ENCODE measurements at regions not wholly inside any gene's neighbourhood (a gene's known extent, or its start where the extent isn't known, plus 50 kb on each side); places are given as distances from the start of the nearest gene placed in this dataset.
"Not testable (repeated sequence)": the region's sequence is repeated elsewhere in the genome, so short reads cannot be mapped to it uniquely, and the experiment has no call there.

DNA sequence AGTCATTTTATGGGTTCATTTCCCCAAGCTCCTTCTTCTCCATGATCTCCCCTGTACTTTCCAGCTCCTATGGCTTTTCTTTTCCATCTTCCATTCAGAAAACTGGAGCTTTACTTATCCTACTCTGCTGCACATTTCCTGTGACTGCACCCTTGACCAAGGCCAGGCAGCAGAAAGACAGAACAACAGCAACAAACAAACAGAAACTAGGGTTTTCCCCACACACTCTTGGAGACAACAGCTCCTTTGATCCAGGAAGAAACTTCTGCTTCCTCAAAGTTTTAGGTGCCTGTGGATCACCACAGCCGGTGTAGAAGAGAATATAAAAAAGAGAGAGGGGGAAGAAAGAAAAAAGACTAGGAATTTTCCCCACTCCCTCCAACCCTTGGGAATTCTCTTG lies 342.3 kb upstream of the CFAP20DC start:
- no peak for DNase-seq

DNA sequence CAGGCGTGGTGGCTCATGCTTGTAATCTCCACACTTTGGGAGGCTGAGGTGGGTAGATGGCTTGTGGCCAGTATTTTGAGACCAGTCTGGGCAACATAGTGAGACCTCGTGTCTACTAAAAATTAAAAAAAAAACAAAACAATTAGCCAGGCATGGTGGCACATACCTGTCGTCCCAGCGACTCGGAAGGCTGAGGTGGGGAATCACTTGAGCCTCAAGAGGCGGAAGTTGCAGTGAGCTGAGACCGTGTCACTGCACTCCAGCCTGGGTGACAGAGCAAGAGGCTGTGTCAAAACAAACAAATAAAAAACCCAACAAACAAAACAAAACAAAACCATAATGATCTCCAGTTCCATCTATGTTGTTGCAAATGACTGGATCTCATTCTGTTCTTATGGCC lies 341.3 kb upstream of the CFAP20DC start:
- DNase-seq, result no peak

DNA sequence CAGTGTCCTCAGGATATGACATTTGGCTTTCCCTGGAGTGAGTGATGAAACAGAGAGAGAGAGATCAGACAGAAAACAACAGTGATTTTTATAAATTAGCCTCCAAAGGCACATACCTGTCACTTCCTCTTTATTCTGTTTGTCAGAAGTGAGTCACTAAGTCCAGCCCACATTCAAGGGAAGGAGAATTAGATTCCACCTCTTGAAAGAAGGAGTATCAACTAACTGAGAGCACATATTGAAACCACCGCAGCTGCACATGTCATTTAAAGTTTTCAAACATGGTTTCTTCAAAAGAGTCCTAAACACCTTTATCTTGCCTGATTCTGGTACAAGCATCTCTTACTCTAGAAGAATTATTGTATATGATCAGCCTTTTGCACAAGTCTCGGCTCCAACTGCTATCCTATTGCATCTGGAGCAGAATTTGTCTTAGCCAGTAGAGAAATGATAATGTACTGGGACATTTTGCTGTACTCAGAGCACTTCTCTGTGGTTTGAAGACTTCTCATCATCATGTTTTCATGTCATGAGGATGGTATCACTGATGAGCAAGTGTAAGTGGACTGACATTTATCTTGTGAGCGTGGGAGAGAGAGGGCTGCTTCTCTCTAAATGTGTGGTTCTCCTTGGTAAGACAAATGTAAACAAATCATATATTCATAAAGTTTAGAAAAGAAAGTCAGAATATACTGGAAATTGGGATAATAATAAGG lies 338.9 kb upstream of the CFAP20DC start:
- DNase-seq, result no peak

DNA sequence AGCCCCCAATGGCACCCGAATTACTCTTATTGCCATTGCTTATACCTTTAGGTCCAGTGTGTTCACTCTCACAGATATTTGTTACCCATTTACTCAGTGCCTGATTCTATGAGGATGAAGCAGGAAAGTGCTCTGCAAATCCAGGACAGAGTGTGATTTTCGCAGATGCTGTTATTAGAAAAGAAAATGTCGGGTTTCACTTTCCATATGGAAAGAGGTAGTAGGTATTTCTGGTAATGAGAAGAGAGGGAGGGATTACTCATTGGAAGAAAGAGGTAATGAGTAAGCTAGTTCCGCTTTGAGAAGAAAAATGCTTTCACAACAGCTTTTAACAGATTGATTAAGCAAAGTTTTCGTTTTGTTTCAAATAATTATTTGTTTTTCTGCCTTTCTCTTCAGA lies 336.3 kb upstream of the CFAP20DC start:
- no peak for DNase-seq

DNA sequence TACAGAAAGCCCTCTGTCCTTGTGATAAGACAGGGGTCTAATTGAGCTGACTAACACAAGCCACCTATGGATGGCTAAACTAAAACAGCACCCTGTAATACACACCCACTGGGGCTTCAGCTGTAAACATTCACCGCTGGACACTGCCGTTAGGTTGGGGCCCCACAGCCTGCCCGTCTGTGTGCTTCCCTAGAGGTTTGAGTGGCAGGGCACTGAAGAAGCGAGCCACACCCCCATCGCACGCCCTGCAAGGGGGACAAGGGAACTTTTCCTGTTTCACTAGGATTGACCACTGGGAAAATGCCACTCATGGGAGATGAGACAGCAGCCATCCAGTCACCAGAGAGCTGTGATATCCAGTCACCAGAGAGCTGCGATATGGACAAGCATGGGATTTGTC lies 335.7 kb upstream of the CFAP20DC start:
- DNase-seq, result no peak

DNA sequence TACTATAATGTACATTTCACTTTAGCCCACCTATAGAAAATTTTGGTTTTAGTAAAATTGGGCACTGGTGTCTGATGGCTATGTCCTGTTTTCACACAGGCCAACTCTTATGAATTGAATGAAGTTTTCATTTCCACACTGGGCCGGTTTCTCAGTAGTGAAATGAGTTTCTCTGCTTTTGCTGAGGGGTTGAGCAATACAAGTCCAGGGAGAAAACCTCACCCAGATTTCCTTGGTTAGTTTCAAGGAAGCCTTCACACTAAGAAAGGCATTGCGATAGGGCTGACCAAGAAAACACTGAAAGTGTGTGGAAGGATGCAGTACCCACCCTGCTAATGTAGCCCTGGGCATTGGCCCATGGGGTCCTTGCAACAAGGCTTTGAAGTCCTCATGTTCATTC lies 331.5 kb upstream of the CFAP20DC start:
- DNase-seq, result no peak

DNA sequence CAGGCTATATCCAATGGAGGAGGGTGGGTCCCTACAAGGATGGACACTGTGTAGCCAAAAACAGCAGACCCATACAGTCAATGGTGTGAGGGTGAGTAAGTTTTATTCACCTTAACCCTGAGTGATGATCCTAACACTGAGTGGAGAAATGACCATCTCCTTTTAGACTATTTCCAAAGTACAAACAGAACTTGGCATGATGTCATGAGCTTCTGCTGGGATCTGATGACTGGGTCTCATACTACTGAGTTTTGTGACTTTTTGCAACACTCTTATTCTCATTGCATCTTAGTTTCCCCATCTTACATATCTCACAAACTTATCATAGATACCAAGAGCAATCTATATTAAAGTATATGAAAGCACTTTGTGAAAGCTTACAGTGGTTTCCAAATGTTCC lies 330.3 kb upstream of the CFAP20DC start:
- no peak for DNase-seq

DNA sequence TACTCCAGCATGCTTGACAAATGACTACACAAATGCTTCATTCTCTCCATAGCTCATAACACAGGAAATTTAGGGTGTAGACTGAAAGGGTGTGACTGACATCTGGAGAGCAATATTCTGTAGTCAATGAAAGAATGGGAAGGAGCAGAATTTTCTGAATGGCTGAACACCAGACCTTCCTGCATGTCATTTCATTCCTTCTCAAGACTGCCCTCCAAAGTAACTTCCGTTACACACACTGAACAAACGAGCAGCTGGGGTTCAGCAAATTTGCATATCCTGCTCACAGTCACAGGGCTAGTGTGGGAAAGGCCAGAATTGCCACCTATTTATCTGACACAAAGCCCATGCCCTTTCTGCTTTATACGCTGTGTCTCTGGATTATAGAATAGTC lies 325.0 kb upstream of the CFAP20DC start:
- DNase-seq, result no peak

DNA sequence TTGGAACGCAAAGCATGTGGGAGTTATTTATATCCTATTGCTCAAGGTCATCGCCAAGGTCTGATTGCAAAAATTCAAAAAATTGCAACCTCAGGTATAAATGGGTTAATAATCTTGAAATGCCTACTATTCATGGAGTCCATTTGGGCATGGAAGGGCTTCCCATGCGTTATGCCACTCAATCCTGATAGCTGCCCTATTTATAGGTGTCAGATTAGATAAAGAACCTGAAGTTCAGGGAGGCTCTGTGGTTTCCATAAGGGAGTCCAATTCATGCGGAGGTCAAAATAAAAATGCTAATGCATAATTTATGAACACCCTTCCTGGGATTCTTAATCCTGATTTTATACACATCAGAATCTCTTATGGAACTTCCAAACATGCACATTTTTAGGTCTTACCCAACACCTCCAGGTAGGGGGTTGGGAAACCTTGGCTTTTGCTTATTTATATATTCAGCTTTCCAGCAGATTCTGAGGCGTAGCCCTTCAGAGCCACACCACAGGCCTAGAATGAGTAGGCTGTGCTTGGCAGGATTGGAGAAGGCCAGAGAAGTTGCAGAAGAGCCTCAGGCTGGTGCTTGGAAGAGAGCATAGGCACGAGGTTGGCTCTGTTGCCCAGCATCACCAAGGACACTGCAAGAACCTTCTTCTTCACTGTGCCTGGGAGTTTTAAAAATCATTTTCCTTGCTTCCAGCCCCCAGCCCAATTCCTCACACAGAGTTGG lies 324.4 kb upstream of the CFAP20DC start:
- no peak for DNase-seq

DNA sequence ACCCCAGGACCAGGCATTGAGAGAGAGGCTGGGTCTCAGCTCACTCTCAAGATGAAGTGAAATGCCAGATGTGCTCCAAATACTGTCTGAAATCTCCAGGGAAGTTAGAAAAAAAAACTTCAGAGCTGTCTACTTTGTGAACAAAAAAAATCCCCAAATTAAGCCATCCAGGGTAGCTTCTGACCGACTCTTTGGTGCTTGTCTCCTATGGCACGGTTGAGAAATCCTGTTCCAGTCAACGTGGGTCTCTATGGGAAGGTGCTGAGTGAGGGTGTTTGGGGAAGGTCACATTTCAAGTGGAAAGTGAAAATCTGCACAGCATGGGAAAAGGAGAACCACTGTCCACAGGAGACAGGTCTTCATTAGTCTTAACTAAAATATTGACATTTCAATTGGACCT lies 322.5 kb upstream of the CFAP20DC start:
- no peak for DNase-seq

DNA sequence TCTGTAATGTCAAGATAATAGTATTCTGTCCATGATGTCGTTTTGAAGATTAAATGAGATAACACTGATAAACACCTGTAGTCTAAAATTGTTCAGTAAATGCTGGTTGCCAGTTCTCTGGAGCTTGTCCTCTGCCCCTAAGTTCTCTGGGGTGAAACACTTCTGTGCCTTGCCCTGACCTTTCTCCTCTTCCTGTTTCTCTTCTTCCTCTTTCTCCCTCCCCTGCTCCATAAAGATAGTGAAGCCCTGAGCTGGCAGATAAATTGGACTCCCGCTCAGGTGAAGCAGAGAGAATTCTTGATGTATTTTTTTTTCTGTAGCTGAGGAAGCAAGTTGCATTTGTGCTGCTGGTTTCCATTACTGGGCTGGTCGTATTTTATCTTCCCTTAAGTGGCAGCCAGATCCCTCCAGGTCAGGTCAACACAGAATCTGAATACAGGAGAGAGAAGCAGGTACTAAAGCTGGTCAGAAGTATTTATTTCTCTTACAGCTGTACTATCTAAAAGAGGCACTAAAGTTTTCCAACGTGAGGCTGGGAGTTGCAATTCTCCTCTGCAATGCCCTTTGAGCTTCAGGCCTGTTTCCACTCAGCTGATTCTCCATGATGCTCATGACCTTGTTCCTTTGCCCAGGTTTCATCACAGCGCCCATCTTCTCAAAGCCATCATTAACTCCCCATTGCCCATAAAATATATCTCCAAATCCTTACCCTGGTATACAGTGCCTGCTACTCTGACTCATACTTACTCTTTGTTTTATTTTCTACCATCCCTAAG lies 319.3 kb upstream of the CFAP20DC start:
- DNase-seq, result no peak

DNA sequence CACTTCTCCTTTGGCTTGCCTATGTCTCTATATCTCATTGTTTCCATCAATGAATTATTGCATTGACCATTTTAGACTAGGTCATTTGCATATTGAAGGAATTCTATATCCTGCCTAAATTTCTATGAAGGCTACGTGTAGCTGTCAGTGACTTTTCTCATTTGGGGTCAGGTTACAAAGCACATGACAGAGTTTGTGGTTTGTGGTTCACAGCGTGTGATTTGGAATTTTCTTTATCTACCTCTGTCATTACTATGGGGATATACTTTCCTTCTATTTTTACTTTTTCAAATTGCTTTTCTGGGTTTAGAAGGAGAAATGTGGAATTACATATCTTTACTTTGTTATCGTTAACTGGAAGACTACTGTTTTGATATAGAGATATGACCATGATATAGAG lies 317.3 kb upstream of the CFAP20DC start:
- DNase-seq, result no peak

DNA sequence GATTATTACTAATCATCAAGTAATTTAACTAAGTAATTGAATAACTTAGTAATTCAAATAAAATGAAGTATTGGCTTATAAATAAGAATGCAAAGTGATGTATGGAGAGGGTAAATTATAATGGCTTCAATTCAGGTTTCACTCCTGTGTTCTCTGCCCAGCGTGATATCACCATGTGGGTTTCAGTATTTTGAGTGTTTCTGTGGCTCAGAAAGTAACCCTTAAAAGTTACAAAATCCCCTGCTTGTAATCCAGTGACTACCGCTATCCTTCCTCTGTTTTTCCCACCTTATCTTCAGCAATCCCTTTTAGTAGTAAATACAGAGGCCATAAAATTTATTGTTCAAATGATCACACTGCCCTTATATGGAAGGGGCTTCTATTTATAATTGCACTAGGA lies 316.4 kb upstream of the CFAP20DC start:
- DNase-seq, result no peak

DNA sequence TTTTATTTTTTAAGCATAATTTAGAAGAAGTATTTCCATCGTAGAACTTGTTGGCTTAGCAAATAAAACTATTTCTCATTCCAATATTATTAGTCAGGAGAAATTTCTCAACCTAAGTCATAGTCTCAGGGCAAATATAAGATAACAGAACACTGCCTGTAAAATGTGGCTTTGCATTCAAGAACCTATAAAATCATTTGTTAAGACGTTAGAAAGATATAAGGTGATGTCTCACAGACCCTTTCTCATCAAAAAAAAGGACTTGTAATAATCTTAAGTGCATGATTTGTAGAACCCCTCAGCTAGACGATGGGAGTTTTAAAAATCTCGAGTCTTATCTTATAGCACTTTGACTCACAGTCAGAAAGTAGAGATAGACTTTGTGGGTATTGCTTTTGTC lies 314.7 kb upstream of the CFAP20DC start:
- no peak for DNase-seq

DNA sequence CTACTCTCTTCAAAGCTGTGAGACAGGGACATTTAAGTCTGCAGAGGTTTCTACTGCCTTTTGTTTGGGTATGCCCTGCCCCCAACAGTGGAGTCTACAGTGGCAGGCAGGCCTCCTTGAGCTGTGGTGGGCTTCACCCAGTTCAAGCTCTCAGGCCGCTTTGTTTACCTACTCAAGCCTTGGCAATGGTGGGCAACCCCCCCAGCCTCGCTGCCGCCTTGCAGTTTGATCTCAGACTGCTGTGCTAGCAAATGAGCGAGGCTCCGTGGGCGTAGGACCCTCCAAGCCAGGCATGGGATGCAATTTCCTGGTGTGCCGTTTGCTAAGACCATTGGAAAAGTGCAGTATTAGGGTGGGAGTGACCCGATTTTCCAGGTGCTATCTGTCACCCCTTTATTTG lies 310.5 kb upstream of the CFAP20DC start:
- not testable (repeated sequence) for DNase-seq

DNA sequence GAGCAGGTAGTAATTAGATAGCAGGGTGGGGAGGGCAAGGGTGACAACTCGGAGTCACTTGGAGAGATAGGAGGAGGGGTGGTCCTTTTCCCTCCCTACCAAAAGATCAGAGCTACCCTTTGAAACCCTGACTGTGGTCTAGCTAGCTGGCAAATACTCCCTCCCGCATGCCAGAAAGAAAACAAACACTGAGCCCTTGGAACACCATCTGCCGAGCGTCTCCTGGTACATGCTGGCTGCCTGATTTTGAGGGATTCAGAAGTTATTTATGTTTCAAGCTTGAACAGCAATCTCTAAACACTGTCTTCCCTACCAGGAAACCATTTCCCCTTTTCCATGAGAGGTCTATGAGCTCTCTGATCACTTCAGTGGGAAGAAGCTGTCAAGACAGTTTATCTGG lies 291.6 kb upstream of the CFAP20DC start:
- DNase-seq, result no peak

DNA sequence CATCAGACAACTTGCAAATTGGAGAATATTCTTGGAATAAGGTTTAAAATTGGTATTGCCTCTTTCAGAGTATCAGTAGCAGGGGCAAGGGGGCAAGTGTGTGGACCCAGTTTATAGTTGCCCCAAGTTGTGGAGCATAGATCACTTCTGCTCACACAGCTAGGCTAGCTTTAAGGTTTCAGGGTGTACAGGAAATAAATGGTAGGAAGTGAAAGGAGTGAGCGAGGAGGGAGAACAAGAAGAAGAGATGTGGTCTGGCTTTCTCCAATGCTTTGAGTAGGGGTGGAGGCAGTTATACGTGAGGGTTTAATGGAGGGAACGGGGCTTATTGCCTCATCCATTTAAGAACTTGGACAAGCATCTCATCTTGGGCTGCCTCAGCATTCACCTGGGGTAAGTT lies 290.0 kb upstream of the CFAP20DC start:
- no peak for DNase-seq

DNA sequence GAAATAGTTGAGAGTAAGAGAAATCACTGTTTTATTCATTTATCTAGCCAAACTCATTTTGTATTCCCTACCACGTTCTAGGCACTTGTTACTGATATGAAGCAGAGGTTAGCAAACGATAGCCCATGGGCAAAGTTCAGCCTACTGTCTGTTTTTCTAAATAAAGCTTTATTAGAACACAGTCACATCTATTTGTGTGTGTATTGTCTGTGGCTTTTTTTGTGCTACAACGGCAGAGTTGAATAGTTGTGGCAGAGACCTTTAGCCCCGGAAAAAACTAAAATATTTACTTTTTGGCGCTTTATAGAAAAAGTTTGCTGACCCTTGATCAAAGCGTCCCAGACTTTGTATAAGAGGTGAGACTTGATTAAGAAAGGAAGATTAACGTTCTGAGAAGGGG lies 289.1 kb upstream of the CFAP20DC start:
- no peak for DNase-seq

DNA sequence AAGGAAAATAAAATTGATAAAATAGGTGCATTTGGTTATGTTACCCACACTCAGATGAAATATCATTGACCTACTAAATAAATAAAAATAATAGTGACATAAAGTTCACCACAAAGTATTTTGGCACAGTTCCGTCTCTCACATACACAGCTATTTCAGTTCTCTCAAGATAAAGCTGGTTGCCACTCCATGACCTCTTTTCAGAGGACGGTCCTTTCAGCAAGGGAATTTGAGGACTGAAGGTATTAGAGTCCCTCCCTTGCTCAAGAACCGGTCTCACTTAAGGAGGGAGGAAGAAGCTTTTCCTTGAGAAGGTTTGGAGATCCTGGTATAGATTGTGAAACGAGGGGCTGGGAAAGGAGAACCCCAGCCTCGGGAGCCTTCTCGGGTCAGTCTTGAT lies 285.5 kb upstream of the CFAP20DC start:
- no peak for DNase-seq

DNA sequence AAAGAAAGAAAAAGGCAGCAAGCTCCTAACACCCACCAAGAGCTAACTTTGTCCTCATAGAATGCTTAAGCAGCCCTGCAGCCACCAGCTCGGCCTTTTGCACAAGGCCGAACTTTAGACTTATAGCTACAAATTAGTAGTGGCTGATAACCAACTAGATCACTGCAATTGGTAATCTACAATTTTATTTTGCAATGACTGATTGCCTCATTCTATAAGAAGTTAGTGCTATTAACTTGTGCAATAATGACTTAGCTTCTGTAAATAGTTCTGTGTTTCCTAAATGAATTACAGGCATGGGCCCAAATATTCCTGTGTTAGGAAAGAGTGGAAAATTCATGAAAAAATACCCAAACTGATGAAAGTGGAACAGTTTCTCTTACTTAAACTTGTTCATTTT lies 284.8 kb upstream of the CFAP20DC start:
- no peak for DNase-seq

DNA sequence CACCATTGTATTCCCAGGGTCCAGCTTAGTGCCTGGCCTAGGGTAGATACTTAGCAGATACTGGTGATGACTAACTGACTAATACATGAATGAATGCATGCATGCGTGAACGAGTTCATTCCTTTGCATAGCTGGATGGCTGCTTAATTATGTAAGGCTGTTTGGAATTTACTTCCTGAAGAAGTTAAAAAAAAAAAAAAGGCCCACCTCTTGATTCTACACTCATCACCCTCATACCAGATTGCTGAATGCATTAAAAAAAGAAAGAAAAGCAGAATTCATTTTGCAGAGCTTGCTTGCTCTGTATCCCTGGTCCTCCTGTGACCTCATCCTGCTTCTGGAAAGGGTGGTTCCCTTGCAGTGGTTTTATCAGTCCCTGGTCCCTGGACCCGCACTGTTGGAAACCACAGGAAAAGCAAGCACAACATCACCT lies 277.6 kb upstream of the CFAP20DC start:
- no peak for DNase-seq

DNA sequence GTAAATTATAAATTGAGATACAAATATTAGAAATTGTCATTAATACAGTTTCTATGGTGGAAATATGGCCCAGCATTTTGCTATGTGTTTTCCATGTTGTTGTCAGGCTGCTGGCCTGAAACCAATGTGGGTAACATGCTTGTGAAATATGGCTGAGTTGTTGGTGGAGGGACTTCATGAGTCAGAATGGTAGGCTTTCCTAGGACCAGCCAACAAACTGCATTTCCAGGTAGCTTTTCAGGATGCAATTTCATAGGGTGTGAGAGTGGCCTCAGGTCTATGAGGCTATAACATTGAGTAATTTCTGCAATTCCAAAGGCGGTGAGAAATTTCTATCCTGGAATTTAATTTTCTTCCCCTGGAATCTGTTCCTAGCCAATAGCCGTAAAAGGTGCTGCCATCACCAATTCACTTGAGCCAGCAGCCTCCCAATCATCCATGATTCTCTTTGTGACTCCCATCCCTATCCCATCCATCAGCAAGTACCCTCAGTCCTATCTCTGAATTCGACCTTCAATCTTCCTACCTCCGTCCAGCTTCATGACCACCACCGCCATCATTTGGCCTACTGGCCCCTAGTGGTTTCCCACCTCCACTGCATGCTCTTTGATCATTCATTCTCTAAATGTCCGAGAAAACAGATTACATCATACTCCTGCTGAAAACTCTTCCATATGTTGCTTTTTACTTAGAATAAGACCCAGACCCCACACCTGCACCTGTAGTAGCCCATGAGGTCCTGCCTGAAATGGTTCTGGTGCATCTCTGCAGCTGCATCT lies 276.6 kb upstream of the CFAP20DC start:
- DNase-seq, result no peak

DNA sequence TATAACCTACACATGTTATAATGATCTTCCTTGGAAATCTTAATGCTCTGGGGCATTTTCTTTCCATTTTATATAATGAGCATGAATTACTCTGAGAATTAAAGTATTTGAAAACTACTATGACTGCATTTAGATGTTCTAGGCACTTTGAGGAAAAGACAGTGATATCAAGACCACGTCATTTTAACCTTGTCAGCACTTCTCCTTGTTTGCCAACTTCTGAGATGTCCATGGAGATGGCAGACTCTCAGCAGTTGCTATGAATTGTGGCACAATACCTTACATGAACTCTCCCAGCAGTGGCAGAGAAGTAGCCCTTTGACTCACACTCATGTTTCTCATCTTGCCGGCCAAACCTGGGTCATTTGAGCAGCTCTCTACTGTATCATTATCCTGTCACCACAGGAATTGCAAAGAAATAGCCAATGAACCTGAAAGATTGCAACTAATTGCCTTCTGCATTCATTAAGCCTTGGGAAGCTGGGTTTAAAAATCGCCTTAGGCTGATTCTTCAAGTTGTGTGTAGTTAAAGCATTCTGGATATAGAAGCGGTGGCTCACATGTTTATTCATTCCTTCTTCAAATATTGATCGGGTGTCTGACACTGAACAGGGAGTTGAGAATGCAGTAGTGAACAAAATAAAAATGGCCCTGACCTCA lies 272.2 kb upstream of the CFAP20DC start:
- no peak for DNase-seq

Data from activated CD4-positive, alpha-beta T cell treated with anti-CD3 and anti-CD28 coated beads for 1 hour (primary cell).